ENCODE measurements at regions not wholly inside any gene's neighbourhood (a gene's known extent, or its start where the extent isn't known, plus 50 kb on each side); places are given as distances from the start of the nearest gene placed in this dataset.
A peak's percentile ranks its signal among the peaks of the same experiment; 100 is the strongest.
"Not testable (repeated sequence)": the region's sequence is repeated elsewhere in the genome, so short reads cannot be mapped to it uniquely, and the experiment has no call there.

DNA sequence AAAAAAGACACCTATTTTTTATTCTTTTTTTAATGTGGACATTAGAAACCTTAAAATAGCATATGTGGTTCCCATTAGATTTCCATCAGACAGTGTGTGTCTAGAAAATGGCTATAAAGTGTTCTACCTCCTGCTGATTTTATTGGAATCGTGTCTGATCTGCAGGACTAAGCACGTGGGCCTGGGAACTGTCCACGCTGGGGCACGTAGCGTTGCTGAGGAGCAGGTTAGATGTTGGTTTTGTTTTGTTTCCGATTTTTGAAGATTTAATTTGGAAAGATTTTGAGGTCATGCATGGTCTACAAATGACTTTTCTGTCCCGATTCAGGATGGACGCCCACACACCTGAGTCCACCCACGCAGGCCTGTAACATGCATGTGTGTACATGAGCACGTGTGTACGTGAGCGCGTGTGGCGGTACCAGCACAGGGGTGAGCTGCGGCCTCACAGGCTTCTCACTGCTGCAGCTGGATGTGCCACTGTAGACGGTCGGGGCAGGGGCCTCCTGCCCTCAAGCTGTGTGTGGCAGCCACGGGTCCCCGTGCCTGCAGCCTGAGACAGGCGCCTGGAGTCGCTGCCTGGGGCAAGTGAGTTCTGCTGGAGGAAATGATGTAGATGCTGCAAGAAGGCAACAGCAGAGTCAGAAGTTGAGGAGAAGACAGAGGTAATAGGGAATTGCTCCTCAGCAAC, 99.7 kb upstream of the CTDP1 start:
- no peak for DNase-seq (ENCODE audit: low read depth)

GRCh38 chr18:79580498-79581171, 99.0 kb upstream of the CTDP1 start:
- DNase-seq (ENCODE audit: low read depth): no peak

GRCh38 chr18:79581406-79581805, 98.2 kb upstream of the CTDP1 start:
- no peak for DNase-seq (ENCODE audit: low read depth)

- no peak for DNase-seq (ENCODE audit: low read depth)
Measured at GRCh38 chr18:79581911-79582310, 97.7 kb upstream of the CTDP1 start.

GRCh38 chr18:79582978-79583377, 96.6 kb upstream of the CTDP1 start:
- DNase-seq (ENCODE audit: low read depth): no peak

DNA sequence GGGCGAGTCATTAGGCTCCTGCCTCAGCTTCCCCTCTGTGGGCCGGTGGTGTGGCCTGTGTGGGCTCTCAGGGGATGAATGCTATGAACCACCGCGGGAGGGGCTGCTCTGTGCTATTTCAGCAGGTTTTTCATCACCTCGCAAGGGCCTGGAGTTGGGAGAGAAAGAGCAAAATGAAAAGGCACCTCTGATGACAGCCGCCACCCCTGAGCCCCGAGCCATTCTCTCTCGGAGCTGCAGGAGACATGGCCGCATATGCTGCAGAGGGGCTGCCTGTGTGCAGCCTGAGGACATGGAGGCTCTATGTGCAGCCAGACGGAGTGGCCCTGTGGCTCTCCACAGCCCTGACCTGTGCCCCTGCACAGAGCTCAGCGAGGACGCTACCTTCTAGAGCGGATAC, 96.2 kb upstream of the CTDP1 start:
- no peak for DNase-seq (ENCODE audit: low read depth)

- DNase-seq (ENCODE audit: low read depth): no peak
Measured at GRCh38 chr18:79583984-79584401, 95.6 kb upstream of the CTDP1 start.

DNA sequence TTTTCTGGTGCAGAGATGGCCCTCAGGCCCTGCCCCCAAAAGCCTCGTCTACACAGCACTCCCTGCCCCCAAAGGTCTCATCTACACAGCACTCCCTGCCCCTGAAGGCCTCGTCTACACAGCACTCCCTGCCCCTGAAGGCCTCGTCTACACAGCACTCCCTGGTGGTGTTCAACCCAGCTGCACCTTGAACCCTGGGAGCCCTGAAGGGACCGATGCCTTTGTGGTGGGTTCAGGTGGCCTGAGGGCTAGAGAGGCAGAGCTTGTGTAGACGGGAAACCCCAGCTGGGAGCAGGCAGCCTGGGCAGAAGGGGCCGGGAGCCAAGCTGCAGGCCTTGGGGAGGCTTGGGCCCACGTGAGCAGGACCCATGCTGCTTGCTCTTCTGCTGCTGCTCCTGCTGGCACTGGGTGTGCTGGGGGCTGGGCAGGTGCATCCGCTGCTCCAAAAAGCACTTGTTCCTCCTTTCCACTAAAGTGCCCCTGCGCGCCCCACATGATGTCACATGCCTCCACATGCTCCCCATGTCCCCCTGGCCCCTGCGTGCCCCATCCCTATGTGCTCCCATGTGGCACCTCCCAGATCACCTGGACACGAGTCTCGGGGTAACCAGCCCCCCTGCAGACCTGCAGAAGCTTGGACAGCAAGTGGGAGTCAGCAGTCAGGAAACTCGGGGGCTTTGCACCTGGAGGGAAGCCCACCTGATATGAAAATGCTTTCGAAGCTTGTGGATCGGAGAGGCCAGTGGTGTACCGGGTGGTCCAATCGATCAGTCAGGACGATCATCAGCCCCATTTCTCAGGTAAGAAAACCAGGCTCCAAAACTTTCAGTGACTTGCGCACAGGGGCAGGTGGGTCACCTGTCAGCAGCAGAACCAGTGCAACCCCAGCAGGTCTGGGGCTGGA, 94.9 kb upstream of the CTDP1 start:
- no peak for DNase-seq (ENCODE audit: low read depth)

DNA sequence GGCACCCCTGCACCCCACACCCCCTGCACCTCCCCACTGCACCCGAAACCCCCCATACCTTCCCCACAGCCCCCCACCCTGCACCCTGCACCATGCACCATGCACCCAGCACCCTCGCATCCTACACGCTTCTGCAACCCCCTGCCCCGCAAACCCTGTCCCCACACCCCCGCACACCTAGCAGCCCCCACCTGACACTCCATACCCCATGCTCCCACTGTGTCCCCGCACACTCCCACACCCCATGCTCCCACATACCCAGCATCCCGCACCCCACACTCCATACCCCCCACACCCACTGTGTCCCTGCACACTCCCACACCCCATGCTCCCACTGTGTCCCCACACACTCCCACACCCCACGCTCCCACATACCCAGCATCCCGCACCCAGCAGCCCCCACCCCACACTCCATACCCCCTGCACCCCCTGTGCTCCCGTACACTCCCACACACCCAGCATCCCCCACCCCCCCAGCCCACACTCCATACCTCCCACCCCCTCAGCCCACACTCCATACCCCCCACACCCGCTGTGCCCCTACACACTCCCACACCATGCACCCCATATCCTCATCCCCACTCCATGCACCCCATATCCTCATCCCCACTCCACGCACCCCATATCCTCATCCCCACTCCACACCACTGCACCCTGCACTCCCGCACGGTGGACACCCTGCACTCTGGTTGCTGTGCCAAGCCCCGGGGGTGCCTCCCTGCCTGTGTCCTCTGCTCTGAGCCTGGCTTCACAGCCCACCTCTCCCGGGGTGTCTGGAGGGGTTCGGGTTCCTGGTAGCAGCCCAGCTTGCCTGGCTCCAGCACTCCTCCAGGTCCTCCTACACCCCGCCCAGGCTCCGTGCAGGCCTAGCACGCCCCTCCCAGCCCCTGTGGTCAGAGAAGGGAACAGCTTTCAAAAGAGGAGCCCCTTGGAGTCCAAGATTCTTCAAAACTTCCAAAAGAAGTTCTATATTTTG, 93.9 kb upstream of the CTDP1 start:
- no peak for DNase-seq (ENCODE audit: low read depth)

GRCh38 chr18:79586436-79587225, 93.0 kb upstream of the CTDP1 start:
- DNase-seq (ENCODE audit: low read depth): no peak

GRCh38 chr18:79587226-79587741, 92.3 kb upstream of the CTDP1 start:
- no peak for DNase-seq (ENCODE audit: low read depth)

DNA sequence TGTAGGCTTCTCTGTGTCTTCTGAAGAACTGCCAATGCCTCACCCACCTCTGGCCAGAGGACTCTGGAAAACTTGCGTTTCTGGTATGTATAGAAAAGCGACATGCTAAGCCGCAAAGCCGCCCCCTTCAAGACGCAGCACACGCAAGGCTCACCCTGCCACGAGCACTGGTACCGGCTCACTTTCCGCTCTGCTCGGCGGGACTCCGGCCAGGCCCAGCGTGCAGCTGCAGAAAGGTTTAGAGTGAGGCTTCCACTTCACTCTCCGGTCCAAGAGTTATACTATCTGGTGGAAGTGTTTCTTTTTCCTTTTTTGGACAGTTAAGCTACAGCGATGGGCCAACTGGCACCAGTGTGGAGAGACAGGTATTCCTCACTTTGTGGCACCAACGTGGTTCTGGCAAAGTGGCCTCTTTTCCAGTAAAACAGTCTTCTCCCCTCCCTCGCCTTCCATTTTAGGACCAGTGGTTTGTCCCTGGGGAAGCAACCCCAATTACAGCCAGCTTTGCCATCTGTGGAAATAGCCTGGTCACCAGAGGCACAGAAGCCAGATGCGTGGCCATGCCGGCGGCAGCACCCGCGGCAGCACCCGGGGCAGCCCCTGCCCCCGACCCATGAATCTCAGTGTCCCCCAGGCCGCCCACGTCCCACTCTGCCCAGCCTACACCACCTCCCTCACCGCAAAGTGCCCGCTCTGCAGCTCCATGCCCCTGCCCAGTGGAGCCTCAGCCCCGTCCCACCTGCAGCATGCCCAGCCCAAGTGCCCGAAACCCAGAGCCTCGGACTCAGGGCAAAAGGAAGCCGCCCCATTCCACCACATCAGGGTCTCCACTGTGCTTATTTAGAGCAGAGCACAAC, 91.6 kb upstream of the CTDP1 start:
- DNase-seq (ENCODE audit: low read depth): no peak

DNA sequence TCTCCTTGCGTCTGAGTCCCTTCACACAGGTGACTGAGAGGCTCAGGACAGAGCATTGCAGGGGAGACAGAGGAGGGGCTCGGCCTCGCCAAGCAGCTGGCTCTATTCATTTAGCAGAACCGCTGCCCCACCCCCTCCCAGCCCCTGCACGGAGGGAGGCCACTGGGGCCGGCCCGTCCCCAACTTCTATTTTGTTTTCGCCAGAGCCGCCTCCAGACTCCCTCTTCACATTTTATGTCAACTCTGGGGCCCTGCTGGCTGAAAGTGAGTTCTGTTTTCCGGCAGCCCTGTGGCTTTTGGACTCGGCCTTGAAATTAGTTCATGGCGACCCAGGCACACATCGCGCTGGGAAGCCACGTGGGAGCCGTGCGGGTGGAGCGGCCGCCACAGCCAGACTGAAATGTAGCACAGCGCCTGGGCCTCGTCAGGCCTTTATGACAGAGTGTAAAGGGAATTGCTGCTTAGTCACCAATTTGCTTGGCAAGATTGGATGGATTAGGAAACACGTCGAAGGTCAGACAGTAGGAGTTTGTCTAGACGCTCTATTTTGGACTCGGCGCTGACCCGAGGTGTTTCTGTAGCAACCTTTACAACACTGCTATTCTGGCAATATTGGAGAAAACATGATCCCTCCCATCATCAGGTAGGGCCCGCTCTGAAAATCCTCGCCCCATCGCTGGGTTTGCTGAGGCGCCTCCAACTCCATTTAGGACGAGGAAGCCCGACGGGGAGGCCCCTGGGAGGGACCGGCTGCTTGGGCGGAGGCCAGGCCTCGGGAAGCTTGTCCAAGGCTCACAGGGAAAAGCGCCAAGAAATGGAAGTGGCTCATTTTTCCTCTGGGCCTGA, 90.7 kb upstream of the CTDP1 start:
- DNase-seq (ENCODE audit: low read depth): peak; percentile 4

DNA sequence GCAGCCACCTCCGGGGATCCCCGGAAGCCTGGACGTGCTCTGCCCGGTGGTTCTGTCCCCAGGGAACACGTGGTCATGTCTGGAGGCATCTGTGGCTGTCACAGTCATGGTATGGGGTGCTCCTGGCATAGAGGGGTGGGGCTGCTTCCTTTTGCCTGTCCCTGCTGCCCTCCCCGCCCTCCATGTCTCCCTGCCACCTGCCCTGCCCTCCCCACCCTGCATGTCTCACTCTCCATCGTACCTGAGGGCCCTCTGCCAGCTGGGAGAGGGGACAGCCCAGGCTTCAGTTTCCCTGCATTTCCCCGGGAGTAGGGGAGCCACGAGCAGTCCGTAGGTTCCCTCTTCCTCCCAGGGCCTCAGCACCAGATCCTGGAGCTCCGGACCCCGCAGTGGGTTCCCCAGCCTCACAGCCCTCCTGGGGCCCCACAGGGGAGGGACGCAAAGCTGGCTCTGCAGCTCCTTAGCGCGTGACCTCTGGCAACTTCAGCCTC, 90.0 kb upstream of the CTDP1 start:
- DNase-seq (ENCODE audit: low read depth): no peak

DNA sequence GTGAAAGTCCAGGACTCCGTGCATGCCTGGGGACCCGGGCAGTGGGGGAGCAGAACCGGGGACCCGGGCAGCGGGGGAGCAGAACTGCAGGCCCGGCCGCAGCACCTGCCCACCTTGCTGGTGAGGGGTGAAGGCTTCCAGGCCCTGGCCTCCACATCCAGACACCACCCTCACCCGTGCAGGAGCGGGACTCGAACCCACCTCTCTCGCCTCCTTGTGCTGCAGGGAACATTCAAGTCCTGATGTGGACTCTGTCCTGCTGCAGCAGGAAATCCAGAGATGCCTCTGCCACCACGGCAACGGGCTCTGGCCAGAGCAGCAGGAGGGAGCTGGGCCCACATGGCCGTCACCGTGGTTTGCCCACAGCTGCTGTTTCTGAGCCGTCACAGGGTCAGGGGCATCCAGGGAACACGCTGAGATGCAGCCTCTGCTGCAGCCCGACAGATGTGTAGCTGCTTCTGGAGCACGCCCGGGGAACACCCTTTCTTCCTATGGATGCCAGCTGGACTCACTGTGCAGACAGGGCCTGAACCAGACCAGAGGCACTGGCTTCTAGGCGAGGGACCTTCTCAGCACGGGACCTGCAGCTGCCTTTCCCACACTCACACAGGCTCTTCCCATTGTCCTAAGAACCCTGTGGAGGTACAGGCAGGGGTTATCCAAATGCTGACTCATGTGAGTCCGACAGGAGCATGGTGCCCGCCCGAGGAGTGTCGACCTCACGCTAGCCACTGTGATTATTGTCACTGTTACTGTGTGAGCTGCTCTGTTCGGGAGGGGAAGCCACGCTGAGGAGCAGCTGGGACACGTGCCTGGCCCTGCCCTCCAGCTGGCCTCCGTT, 89.2 kb upstream of the CTDP1 start:
- DNase-seq (ENCODE audit: low read depth): no peak

GRCh38 chr18:79591032-79591308, 88.6 kb upstream of the CTDP1 start:
- DNase-seq (ENCODE audit: low read depth): no peak

GRCh38 chr18:79592684-79593083, 86.9 kb upstream of the CTDP1 start:
- DNase-seq (ENCODE audit: low read depth): not testable (repeated sequence)

- no peak for DNase-seq (ENCODE audit: low read depth)
Measured at GRCh38 chr18:79595876-79596374, 83.7 kb upstream of the CTDP1 start.

Data from ELR (cell line).